NCI-H1694 treated with DMSO at 0.1 percent for 48 hours (cell line): ENCODE measurements at regions not wholly inside any gene's neighbourhood (a gene's known extent, or its start where the extent isn't known, plus 50 kb on each side); places are given as distances from the start of the nearest gene placed in this dataset.
"Not testable (repeated sequence)": the region's sequence is repeated elsewhere in the genome, so short reads cannot be mapped to it uniquely, and the experiment has no call there.

Experiments used
- DNase-seq: peaks from one replicate; lab custom pipeline; 2025; lab: John Stamatoyannopoulos, UW

GRCh38 chr15:26126070-26126469 lies 262.9 kb upstream of the ATP10A start:
- DNase-seq = peak; percentile 0

- no peak for DNase-seq
Measured at GRCh38 chr15:26125664-26126063, 262.5 kb upstream of the ATP10A start.

- no peak for DNase-seq
Measured at GRCh38 chr15:26119322-26119721, 256.2 kb upstream of the ATP10A start.

GRCh38 chr15:26115229-26115943 lies 252.3 kb upstream of the ATP10A start:
- DNase-seq = no peak

- not testable (repeated sequence) for DNase-seq
Measured at GRCh38 chr15:26114128-26114527, 251.0 kb upstream of the ATP10A start.

GRCh38 chr15:26113296-26113695 lies 250.2 kb upstream of the ATP10A start:
- no peak for DNase-seq

GRCh38 chr15:26109203-26109602 lies 246.1 kb upstream of the ATP10A start:
- no peak for DNase-seq

GRCh38 chr15:26106556-26106955 lies 243.4 kb upstream of the ATP10A start:
- no peak for DNase-seq

- DNase-seq = no peak
Measured at GRCh38 chr15:26103002-26103404, 239.9 kb upstream of the ATP10A start.

- DNase-seq = no peak
Measured at GRCh38 chr15:26102365-26102764, 239.2 kb upstream of the ATP10A start.

- DNase-seq = no peak
Measured at GRCh38 chr15:26101443-26101842, 238.3 kb upstream of the ATP10A start.

GRCh38 chr15:26098801-26099200 lies 235.7 kb upstream of the ATP10A start:
- no peak for DNase-seq

GRCh38 chr15:26097216-26097615 lies 234.1 kb upstream of the ATP10A start:
- DNase-seq = no peak

GRCh38 chr15:26096581-26096980 lies 233.5 kb upstream of the ATP10A start:
- no peak for DNase-seq

- DNase-seq = no peak
Measured at GRCh38 chr15:26095710-26096330, 232.7 kb upstream of the ATP10A start.

GRCh38 chr15:26091184-26091583 lies 228.1 kb upstream of the ATP10A start:
- no peak for DNase-seq

- DNase-seq = no peak
Measured at GRCh38 chr15:26087881-26088280, 224.8 kb upstream of the ATP10A start.

GRCh38 chr15:26087395-26087794 lies 224.3 kb upstream of the ATP10A start:
- no peak for DNase-seq

GRCh38 chr15:26084771-26085170 lies 221.6 kb upstream of the ATP10A start:
- DNase-seq = no peak

- no peak for DNase-seq
Measured at GRCh38 chr15:26083896-26084295, 220.8 kb upstream of the ATP10A start.

- DNase-seq = no peak
Measured at GRCh38 chr15:26083457-26083856, 220.3 kb upstream of the ATP10A start.

GRCh38 chr15:26082221-26083109 lies 219.3 kb upstream of the ATP10A start:
- DNase-seq = peak; percentile 73

GRCh38 chr15:26081758-26082220 lies 218.7 kb upstream of the ATP10A start:
- no peak for DNase-seq
